ENCODE measurements at regions not wholly inside any gene's neighbourhood (a gene's known extent, or its start where the extent isn't known, plus 50 kb on each side); places are given as distances from the start of the nearest gene placed in this dataset.

DNA sequence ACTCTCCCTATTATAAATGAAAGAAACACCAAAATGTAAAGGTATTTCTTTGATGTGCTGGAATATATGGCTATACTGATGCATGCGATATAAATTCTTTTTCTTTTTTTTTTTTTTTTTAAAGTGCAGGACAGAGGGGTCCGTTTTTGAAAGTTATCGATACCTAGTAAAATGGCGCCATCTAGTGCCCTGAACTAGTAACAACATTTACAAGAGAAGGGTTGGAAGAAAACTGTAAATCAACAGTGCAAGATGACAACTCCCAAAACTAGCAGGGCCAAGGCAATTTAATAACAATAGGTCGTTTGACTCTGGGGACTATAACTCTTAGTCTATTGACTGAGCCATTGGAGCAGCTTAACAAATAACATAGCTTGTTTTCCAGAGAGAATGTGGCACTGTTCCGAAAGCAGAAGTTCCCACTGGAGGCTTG, 137.7 kb downstream of the SPTSSA start:
- no peak overlapping the region for H3K4me3 ChIP-seq (ENCODE audit: low read depth, low read length)
- TF ChIP-seq, protein P1, sequence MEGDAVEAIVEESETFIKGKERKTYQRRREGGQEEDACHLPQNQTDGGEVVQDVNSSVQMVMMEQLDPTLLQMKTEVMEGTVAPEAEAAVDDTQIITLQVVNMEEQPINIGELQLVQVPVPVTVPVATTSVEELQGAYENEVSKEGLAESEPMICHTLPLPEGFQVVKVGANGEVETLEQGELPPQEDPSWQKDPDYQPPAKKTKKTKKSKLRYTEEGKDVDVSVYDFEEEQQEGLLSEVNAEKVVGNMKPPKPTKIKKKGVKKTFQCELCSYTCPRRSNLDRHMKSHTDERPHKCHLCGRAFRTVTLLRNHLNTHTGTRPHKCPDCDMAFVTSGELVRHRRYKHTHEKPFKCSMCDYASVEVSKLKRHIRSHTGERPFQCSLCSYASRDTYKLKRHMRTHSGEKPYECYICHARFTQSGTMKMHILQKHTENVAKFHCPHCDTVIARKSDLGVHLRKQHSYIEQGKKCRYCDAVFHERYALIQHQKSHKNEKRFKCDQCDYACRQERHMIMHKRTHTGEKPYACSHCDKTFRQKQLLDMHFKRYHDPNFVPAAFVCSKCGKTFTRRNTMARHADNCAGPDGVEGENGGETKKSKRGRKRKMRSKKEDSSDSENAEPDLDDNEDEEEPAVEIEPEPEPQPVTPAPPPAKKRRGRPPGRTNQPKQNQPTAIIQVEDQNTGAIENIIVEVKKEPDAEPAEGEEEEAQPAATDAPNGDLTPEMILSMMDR (IDR thresholded peaks at IDR 0.05; ENCODE audit: low read depth, low read length): peak; percentile 32; the same call in 1 of the 2 replicates

DNA sequence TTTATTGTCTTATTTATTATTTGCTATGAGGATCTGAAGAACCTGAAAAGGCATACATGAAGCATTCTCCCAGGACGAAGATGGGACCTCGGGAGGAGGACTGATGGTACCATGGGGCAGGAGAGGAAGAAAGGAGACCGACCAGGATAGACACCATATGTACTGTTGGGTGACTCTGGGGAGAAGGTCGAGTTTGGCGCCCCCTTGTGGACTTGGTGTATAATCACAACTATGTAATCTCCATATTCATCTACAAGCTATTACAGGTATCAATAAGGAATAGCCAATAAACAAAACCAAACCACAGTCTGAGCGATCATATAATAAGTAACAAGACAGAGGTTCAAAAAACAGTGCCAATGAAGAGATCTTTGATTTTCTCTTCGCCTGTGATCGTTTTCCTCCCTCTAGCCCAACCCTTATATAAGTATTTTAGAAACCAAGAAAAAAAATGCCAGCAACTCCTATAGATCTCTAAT, 139.1 kb downstream of the SPTSSA start:
- TF ChIP-seq, protein P1 (IDR thresholded peaks at IDR 0.05; ENCODE audit: low read depth, low read length): peak; percentile 74
- H3K4me3 ChIP-seq (ENCODE audit: low read depth, low read length): no peak overlapping the region

DNA sequence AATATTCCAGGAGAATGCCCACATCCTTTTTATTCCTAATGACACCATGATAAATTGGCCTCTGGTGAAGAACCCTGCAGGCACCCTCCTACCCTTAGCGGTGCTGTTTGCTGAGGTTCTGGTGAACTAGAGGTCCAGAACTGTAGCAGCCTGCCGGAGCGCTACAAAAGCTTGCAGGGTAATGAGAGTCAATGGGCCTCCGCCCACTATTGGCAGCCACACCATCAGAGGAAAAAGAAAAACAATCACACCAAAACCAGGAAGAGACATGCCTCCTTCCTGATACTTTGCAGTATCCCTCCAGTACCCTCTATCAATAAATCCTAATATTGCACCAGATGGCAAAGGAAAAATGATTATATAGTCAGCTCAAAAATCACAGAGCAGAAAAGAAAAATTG, 142.9 kb downstream of the SPTSSA start:
- H3K4me3 ChIP-seq (ENCODE audit: low read depth, low read length): no peak overlapping the region
- TF ChIP-seq, protein P1 (IDR thresholded peaks at IDR 0.05; ENCODE audit: low read depth, low read length): no peak

DNA sequence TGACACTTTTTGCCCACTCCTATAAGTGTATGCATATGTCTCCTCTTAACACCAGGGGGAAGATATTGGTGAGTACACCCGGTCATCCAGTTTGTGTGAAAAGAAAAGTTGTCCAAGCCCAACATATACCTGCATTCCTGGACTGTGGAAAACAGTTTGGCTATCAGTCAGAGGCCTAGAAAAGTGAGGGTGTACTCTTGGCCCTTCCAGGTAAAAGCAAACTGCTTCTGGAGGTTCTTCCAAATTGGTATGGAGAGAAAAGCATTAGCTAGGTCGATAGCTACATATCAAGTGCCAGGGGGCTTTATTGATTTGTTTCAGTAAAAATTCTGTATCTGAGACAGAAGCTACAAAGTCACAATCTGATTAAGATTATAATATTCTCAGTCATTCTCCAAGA, 144.0 kb downstream of the SPTSSA start:
- H3K4me3 ChIP-seq (ENCODE audit: low read depth, low read length): no peak overlapping the region
- TF ChIP-seq, protein P1 (IDR thresholded peaks at IDR 0.05; ENCODE audit: low read depth, low read length): no peak

DNA sequence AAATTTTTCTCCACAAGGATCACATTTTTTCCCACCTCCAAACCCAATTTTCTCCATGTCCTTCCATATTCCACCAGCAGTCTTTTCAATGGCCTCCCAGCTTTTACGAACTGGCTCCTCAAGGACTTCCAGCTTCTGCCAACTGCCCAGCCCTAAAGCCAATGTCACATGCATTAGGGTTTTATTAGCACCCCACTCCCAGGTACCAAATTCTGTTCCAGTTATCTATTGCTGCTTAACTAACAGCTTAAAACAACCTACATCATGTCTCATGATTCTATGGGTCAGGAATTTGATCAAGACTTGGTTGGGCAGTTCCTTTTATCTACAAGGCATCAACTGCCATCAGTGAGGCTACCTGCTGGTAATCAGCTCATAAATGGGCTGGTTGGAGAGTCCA, 151.3 kb downstream of the SPTSSA start:
- TF ChIP-seq, protein P1 (IDR thresholded peaks at IDR 0.05; ENCODE audit: low read depth, low read length): no peak
- H3K4me3 ChIP-seq (ENCODE audit: low read depth, low read length): no peak overlapping the region

DNA sequence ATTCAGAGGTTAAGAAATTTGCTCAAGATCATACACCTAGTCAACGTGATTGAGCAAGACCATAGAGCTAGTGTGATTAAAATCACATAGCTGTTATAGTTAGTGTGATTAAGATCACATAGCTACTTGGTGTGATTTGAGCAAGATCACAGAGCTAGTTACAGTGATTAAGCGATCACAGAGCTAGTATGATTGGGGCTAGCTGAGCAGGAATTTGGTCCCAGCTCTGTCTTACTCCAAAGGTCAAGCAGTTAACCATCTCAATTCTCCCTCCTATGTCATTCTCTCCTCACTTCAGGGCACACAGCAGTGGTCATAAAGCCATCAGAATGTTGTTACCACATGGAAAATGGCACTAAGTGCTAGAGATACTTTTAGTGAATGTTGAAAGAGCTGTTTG, 158.2 kb downstream of the SPTSSA start:
- TF ChIP-seq, protein P1 (IDR thresholded peaks at IDR 0.05; ENCODE audit: low read depth, low read length): no peak
- H3K4me3 ChIP-seq (ENCODE audit: low read depth, low read length): no peak overlapping the region

DNA sequence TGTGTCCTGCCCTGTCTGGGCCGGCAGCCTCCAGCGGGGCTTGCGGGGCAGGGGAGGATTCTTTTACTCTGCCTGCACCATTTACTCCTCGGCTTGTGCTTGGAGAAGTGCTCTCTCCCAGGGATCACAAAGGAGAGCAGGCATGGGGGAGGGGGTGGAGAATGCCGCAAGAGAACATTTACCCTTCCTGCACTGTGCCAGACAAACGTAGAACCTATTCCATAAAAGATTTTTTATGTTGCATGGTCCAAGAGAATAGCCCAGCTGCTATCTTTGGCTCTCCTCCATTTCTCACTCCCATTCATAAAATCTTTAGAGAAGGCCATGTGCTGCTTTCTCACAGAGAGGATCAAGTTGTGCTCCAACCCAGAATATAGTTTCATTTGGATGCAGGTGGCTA, 159.4 kb downstream of the SPTSSA start:
- TF ChIP-seq, protein P1 (IDR thresholded peaks at IDR 0.05; ENCODE audit: low read depth, low read length): no peak
- no peak overlapping the region for H3K4me3 ChIP-seq (ENCODE audit: low read depth, low read length)
